Astrocyte (in vitro differentiated cells and primary cell): ENCODE measurements at regions not wholly inside any gene's neighbourhood (a gene's known extent, or its start where the extent isn't known, plus 50 kb on each side); places are given as distances from the start of the nearest gene placed in this dataset.

ENCODE experiments used
- CTCF ChIP-seq: IDR thresholded peaks from 2 replicates; pipeline ENCODE4 v1.5.1; 2011; ENCODE audit warnings: low read depth, mild to moderate bottlenecking, inconsistent platforms, low read length, moderate library complexity; ENCODE audit not compliant: insufficient read depth
- EZH2 ChIP-seq: IDR thresholded peaks from 2 replicates; pipeline ENCODE4 v1.6.1; 2012; ENCODE audit warnings: mild to moderate bottlenecking, low read length, inconsistent platforms; ENCODE audit not compliant: insufficient read depth

- TF ChIP-seq EZH2 (no peak), CTCF (no peak)
Measured at GRCh38 chr13:105725887-105726286, 809.6 kb downstream of the EFNB2 start.
